ENCODE measurements at regions not wholly inside any gene's neighbourhood (a gene's known extent, or its start where the extent isn't known, plus 50 kb on each side); places are given as distances from the start of the nearest gene placed in this dataset.
"Not testable (repeated sequence)": the region's sequence is repeated elsewhere in the genome, so short reads cannot be mapped to it uniquely, and the experiment has no call there.

DNA sequence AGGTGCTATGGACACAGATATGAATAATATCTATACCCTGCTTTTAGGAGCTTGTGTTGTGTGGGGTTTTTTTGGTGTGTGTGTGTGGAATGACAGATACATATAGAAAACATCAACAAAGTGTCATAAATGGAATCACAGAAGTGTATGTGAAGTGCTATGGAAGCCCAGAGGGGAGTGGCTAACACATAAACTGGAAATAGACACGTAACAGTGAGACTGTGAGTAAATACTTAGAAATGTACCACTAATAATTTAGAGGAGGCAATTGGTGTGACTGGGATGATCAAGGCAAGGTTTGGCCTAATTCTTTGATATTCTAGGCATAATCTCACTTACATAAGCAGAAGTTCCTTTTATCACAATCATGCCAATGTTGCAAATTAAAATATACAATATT lies 169.3 kb upstream of the TENM4 start:
- intact Hi-C loops (cut with DNase I): no loop called here
- DNase-seq: no peak
- H3K9me3 ChIP-seq (replicated peaks in 1 of 3): no peaks in the 10 kb centered on the region
- H3K27ac ChIP-seq: no peak overlapping the region
- H3K36me3 ChIP-seq (replicated peaks in 1 of 2): no peaks in the 10 kb centered on the region
- no peaks in the 10 kb centered on the region for H3K27me3 ChIP-seq
- TF ChIP-seq, protein P1, sequence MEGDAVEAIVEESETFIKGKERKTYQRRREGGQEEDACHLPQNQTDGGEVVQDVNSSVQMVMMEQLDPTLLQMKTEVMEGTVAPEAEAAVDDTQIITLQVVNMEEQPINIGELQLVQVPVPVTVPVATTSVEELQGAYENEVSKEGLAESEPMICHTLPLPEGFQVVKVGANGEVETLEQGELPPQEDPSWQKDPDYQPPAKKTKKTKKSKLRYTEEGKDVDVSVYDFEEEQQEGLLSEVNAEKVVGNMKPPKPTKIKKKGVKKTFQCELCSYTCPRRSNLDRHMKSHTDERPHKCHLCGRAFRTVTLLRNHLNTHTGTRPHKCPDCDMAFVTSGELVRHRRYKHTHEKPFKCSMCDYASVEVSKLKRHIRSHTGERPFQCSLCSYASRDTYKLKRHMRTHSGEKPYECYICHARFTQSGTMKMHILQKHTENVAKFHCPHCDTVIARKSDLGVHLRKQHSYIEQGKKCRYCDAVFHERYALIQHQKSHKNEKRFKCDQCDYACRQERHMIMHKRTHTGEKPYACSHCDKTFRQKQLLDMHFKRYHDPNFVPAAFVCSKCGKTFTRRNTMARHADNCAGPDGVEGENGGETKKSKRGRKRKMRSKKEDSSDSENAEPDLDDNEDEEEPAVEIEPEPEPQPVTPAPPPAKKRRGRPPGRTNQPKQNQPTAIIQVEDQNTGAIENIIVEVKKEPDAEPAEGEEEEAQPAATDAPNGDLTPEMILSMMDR (IDR thresholded peaks at IDR 0.05): no peak
- TF ChIP-seq POLR2A (IDR thresholded peaks at IDR 0.05): no peak
- WGBS, 4 donors: 67 to 93% (median 78%) methylated on average over 1 of the region's 1 CpG
- H3K4me3 ChIP-seq: no peak overlapping the region
- H3K4me1 ChIP-seq (replicated peaks in 1 of 2): no peaks in the 10 kb centered on the region

DNA sequence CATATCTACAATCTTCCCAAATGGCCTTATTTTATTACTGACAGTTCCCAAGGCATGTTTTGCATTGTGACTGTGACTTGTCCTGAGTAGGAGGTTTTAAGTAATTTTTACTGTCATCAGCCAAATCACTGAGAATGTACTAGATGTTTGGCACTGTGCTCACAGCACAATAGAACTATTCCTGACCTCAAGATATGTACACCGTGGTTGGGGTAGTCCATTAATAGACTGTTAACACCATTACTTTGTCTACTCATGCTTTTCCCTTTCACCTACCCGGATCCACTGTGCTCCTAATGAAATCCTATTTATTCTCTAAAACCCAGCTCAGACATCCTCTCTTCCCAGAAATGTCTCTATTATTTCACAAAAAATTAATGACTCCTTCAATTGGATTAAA lies 168.7 kb upstream of the TENM4 start:
- DNase-seq: no peak
- Histone ChIP-seq H3K27ac (no peak overlapping the region), H3K27me3 (no peaks in the 10 kb centered on the region), H3K4me1 (replicated peaks in 1 of 2) (no peaks in the 10 kb centered on the region), H3K36me3 (replicated peaks in 1 of 2) (no peaks in the 10 kb centered on the region), H3K9me3 (replicated peaks in 1 of 3) (no peaks in the 10 kb centered on the region), H3K4me3 (no peak overlapping the region)
- intact Hi-C loops (cut with DNase I): no loop called here
- TF ChIP-seq, protein P1 (IDR thresholded peaks at IDR 0.05): no peak
- no peak for TF ChIP-seq POLR2A (IDR thresholded peaks at IDR 0.05)
- 67 to 79% (median 71%) methylated on average over 2 of the region's 2 CpGs for WGBS, 4 donors

DNA sequence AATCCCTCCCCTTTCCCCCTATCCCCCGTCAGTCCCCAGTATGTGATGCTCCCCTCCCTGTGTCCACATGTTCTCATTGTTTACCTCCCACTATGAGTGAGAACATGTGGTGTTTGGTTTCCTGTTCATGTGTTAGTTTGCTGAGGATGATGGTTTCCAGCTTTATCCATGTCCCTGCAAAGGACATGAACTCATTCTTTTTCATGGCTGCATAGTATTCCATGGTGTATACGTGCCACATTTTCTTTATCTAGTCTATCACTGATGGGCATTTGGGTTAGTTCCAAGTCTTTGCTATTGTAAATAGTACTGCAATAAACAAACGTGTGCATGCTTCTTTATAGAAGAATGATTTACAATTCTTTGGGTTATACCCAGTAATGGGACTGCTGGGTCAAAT lies 165.6 kb upstream of the TENM4 start:
- H3K27ac ChIP-seq; H3K9me3 ChIP-seq (replicated peaks in 1 of 3); intact Hi-C loops (cut with DNase I); H3K4me3 ChIP-seq; DNase-seq; H3K36me3 ChIP-seq (replicated peaks in 1 of 2); H3K4me1 ChIP-seq (replicated peaks in 1 of 2); H3K27me3 ChIP-seq: not testable (repeated sequence)
- 78 to 93% (median 83%) methylated on average over 3 of the region's 3 CpGs for WGBS, 4 donors

DNA sequence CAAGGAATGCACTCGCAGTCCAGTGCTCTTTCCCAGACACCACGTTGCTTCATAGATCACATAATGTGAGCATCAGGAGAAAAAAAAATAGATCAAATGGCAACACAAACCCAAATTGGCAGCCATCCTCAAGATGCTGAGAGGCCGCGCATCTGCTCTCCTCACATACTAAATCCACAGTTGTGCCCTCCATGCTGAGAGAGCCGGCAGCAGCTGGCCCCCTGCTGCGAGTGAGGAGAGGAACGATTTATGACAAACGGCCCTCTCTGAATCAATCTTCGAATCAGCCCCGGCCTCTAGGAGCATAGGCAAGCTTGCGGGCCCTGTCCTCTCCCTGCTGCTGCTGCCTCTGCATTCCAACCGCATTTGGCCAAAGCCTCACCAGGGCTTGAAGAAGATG lies 159.9 kb upstream of the TENM4 start:
- intact Hi-C loops (cut with DNase I): no loop called here
- H3K4me1 ChIP-seq (replicated peaks in 1 of 2): no peaks in the 10 kb centered on the region
- 61 to 67% (median 62%) methylated on average over 12 of the region's 12 CpGs for WGBS, 4 donors

DNA sequence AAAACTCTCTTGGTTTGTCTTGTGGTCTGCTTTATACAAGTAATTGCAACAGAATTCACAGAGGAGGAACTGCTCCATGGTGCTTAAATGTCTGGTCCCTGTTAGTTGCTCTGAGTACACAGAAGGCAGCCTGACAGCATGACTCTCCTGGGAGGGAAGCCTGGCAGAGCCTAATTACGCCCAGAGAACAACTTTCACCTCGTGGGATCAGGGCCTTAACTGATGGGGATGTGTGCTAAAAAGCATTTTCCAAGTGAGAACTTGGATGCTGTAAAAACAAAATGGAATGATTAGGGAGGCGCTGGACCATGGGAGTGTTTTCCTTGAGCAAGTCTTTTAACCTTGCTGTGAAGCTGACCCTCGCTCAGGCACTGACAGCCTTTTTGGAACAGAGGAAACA lies 154.0 kb upstream of the TENM4 start:
- no peaks in the 10 kb centered on the region for H3K36me3 ChIP-seq (replicated peaks in 1 of 2)
- 47 to 60% (median 53%) methylated on average over 4 of the region's 4 CpGs for WGBS, 4 donors
- no peaks in the 10 kb centered on the region for H3K27me3 ChIP-seq
- no peak for DNase-seq
- no peak overlapping the region for H3K4me3 ChIP-seq
- intact Hi-C loops (cut with DNase I): no loop called here
- no peak overlapping the region for H3K27ac ChIP-seq
- H3K9me3 ChIP-seq (replicated peaks in 1 of 3): no peaks in the 10 kb centered on the region
- TF ChIP-seq, protein P1 (IDR thresholded peaks at IDR 0.05): no peak
- TF ChIP-seq POLR2A (IDR thresholded peaks at IDR 0.05): no peak
- H3K4me1 ChIP-seq (replicated peaks in 1 of 2): no peaks in the 10 kb centered on the region

More for the DNA sequence above, 159.9 kb upstream of the TENM4 start:
- no peaks in the 10 kb centered on the region for H3K9me3 ChIP-seq (replicated peaks in 1 of 3)
- H3K27me3 ChIP-seq: no peaks in the 10 kb centered on the region
- DNase-seq: no peak
- no peaks in the 10 kb centered on the region for H3K36me3 ChIP-seq (replicated peaks in 1 of 2)
- H3K27ac ChIP-seq: no peak overlapping the region
- no peak overlapping the region for H3K4me3 ChIP-seq
- TF ChIP-seq POLR2A (IDR thresholded peaks at IDR 0.05): no peak
- TF ChIP-seq, protein P1 (IDR thresholded peaks at IDR 0.05): no peak

Data from adrenal gland (tissue), 9 donors.